GM21367 (cell line): ENCODE measurements at regions not wholly inside any gene's neighbourhood (a gene's known extent, or its start where the extent isn't known, plus 50 kb on each side); places are given as distances from the start of the nearest gene placed in this dataset.
"Not testable (repeated sequence)": the region's sequence is repeated elsewhere in the genome, so short reads cannot be mapped to it uniquely, and the experiment has no call there.

Source experiments
- ATAC-seq: cut with Tn5 transposase; IDR thresholded peaks from one replicate; pipeline ENCODE4 v1.9.1; 2021; ENCODE audit not compliant: unreplicated experiment

DNA sequence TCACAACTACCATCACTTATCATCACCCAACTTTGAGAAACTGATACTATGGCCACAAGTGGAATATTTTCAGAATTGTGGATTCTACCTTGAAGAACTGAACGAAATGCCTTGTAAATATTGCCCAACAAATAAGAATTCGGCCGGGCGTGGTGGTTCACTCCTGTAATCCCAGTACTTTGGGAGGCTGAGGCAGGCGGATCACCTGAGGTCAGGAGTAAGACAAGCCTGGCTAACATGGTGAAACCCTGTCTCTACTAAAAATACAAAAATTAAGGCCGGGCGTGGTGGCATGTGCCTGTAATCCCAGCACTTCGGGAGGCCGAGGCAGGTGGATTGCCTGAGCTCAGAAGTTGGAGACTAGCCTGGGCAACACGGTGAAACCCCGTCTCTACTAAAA is 862.7 kb downstream of the ZPLD1 start:
- not testable (repeated sequence) for ATAC-seq

DNA sequence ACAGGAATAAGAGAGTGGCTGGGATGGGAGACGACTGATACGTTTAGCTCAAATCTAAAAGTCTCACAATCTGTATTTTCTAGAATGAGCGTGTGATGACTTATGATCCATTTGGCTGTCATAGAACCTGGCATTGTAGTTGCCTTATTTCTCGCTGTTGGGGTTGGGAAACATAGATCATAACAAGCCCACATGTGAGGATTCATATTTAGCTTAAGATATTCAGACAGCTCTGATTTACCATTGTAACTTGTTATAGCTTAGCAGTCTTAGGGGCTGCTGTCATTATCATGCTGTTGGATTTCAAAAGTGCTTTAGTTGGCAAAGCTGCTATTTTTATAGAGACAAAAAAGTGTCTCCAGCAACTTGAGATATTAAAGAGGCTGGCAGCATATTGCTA is 871.3 kb downstream of the ZPLD1 start:
- no peak for ATAC-seq

DNA sequence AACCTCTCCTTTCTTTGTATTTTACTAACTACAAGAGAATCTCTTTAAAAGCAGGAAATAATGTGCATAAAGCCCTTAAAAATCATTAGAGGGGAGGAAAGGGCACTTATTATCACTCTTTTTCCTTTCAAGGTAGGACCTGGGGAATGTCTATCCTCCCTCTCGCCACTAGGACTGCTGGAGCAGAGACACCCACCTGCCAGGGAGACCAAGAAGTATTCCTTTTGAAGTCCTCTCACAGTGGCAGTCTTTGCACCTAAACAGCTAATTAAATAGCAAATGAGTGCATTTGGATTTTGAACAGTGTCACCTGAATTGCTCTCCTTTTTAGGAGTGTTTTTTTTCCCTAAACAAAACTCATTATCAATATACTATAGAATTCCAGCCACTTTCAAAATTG is 874.1 kb downstream of the ZPLD1 start:
- no peak for ATAC-seq

DNA sequence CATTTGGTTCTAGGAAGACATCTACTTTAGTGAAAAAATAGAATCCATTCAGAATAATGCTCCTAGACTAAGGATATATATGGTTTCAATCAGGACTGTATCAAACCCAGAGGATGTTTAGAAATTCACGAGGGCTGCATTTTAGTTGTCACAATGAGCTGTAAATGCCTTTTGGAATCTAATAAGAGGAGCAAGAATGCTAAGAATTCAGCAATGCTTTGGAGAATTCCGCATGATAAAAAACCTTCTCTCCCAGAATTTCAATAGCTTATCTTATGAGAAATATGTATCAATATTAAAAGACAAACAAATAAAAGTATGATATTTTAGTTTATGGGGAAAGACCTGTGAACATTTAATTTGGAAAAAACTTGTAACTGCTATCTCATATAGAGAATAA is 885.1 kb downstream of the ZPLD1 start:
- no peak for ATAC-seq

GRCh38 chr3:103337179-103337845 is 902.5 kb downstream of the ZPLD1 start:
- ATAC-seq, result no peak

- ATAC-seq, result no peak
These were observed 906.3 kb downstream of the ZPLD1 start for GRCh38 chr3:103341078-103341606.

GRCh38 chr3:103342205-103342731 is 907.5 kb downstream of the ZPLD1 start:
- no peak for ATAC-seq

GRCh38 chr3:103349760-103350159 is 914.9 kb downstream of the ZPLD1 start:
- ATAC-seq, result no peak

DNA sequence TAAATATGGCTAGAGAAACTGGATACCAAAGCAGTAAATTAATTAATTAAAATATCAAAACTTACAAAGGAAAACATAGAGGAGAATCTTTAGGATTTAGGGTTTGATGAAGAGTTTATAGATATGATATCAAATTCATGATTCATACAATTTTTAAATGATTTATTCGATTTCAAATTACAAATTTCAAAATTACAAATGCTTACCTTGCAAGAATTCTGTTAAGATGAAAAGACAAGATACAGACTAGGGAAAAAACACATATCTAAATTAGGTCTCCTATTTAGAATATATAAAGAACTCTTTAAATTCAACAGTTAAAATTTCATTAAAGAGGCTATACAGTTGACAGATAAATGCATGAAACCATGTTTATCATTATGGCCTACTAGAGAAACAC is 930.7 kb downstream of the ZPLD1 start:
- no peak for ATAC-seq

DNA sequence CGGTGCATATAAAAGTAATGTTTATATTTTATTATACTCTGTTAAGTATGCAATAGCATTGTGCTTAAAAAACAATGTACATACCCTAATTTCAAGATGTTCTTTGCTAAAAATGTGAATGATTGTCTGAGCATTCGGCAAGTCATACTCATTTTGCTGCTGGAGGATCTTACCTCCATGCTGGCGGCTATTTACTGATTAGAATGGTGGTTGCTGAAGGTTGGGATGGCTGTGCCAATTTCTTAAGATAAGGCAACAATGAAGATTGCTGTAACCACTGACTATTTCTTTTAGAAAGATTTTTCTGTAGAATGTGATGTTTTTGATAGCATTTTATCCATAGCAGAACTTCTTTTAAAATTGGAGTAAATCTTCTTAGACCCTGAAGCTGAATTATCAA is 932.7 kb downstream of the ZPLD1 start:
- no peak for ATAC-seq

DNA sequence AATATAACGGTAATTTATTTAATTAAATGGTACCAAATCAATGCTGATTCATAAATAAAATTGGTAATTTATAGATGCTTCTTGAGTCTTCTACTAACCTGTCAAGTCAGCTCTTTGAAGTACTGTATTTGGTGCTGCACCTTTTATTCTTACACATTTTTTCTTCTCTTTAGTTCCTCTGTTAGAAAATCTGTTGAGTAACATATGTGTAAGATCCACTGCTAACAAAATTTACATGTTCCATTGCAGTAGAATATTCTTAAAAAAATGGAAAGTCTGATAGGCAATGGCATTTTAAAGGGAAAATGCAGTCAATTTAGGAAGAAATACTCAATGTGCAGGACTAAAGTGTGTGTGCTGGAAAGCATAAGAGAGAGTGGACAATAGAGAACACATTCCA is 936.6 kb downstream of the ZPLD1 start:
- ATAC-seq, result no peak

GRCh38 chr3:103372031-103372430 is 937.2 kb downstream of the ZPLD1 start:
- ATAC-seq, result no peak

DNA sequence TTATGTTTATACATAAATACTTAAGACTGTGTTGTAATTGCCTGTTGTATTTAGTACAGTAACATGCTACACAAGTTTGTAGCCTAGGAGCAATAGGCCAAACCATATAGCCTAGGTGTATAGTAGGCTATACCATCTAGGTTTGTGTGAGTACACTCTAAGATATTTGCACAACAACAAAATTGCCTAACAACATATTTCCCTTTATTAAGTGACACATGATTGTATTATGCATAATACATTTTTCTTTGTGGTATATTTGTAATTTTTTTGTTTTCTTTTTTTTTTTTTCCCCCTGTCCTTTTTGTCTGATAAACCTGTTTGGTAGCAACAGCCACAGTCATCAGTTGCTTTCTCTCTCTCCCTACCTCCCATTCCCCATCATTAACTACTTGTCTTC is 945.6 kb downstream of the ZPLD1 start:
- no peak for ATAC-seq

DNA sequence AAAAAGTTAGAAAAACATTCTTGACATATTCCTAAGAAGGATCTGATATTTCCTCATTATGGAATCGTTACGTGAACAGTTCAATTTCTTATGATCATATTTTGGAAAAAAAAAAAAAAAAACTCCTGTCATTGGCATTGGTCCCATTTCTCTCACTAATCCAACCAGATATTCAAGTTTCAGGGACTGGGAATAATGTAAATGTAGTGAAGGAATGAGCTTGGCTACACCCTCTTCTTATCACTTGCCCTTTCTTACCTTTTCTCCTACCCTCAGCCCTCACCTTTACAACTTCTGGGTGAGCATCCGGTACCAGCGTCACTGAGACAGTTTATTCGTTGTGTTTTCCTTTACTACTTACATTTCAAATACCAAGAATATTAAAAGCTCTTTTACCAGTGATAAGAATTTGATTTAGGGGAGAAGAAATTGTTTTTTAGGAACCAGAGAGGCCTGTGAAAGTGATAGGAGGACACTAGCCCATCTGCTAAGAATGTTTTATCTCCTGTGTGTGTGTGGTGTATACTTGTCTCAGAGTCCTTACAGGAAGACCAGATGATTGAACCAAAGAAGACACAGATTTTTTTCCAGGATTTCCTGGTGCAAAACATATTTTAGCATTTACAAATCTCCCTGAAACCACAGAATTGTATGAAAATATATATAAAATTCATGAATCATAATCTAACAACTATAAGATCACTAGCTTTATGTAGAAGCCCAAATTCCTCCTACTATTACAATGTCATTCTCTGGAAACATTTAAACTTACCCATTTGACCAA is 946.7 kb downstream of the ZPLD1 start:
- no peak for ATAC-seq

DNA sequence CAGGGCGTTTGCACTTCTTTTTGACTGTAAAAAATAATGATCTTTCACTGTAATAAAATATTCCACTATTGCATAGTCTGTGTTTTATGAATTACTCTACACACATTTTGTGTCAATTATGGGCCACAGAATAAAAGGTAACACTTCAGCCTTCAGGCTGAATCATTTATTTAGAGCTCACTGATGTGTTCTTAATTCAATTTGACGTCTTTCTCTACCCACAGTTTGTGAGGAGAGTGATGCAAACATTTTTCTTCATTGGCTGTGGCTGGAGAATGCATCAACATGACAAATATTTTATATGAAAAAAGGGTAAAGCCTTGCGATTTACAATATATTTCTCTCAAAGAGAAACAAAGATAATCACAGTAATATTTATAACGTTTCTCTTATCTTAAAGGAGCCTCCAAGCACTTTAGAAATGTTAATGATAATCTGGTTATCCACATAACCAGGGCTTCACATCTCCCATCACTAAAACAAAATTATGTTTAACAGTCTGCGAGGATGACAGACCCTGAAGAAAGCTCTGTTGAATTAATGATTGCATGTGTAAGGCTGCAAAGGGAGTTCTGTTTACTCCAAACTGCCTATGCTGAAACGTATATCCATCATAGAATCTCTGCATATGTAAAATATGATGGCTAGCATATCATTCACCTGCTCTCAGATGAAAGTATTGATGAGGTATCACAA is 951.3 kb downstream of the ZPLD1 start:
- no peak for ATAC-seq

- ATAC-seq, result no peak
These were observed 953.4 kb downstream of the ZPLD1 start for GRCh38 chr3:103388214-103388613.

DNA sequence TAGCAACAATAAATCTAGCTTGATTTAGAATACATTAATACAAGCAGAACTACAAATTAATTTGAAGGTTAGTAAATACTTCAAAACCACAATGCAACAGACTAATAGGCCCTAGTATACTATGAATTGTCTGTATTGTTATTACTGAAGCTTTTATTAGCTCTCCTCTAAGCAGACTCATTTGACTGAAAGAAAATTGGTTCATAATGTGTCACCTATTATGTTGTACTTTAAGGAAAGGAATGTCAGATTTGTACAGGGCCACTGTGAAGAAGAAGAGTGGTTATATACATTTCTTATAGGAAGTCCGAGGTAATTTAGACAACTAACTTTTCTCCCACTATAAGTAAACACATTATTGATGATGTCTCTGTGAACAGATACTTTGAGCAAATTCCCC is 954.5 kb downstream of the ZPLD1 start:
- no peak for ATAC-seq

GRCh38 chr3:103393395-103394186 is 958.8 kb downstream of the ZPLD1 start:
- ATAC-seq, result no peak

DNA sequence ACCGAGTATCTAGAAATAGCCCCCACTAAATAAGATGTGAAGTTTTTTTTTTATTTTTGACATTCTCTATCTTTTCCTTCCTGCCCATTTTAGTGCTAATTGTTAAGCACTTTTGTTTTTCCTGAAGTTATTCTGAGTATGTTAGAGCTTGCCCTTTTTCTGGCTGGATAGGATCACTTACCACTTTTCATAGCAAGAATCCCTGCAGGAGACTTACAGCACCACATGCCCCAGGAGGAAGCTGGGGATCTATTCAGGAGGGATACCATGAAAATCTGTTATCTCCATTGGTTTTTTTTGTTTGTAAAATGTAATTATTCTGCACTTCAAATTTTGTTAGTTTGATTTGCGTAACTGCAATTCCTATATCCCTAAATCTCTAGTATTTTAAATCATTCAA is 968.4 kb downstream of the ZPLD1 start:
- no peak for ATAC-seq

DNA sequence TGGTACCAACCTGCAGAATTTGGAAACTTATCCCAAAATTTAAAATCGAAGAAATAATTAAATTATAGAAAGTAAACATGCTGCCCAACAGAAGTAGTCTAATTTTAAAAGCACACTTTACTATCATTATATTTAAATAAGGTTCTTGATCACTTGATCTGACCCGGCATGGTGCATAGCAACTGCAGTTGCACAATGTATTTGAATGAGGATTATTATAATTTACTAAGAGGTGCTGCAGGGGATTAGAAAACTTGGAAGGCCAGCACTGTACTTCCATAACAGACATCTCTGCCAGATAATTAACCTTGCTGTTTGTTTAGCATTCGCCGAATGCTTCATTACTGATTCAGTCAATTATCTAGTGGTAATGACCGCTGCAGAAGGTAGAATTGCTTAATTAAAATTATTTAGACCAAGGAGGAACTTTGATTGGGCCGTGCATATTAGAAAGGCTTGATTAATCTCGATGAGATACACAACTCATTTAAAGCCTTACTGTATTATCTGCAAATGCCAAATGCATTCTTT is 971.6 kb downstream of the ZPLD1 start:
- no peak for ATAC-seq

- no peak for ATAC-seq
These were observed 975.4 kb downstream of the ZPLD1 start for GRCh38 chr3:103410231-103410630.
